ENCODE measurements at regions not wholly inside any gene's neighbourhood (a gene's known extent, or its start where the extent isn't known, plus 50 kb on each side); places are given as distances from the start of the nearest gene placed in this dataset.

- no peak overlapping the region for H3K4me3 ChIP-seq (replicated peaks; ENCODE audit: insufficient read depth, low read length)
- DNase-seq (ENCODE audit: low read depth in 1 of 2, low spot score in 1 of 2): no peak
- H3K27ac ChIP-seq (replicated peaks): no peak overlapping the region
- peaks cover 4% of the 10 kb centered on the region for H3K27me3 ChIP-seq (ENCODE audit: insufficient read depth, poor library complexity, severe bottlenecking)
- TF ChIP-seq GABPA (IDR thresholded peaks at IDR 0.05; ENCODE audit: low read depth) (no peak), SPI1 (IDR thresholded peaks at IDR 0.05; ENCODE audit: borderline replicate concordance, low read depth) (no peak), CTCF (IDR thresholded peaks at IDR 0.05; ENCODE audit: insufficient read depth, low read length) (no peak), POLR2AphosphoS5 (IDR thresholded peaks at IDR 0.05; ENCODE audit: low read depth) (no peak)
- TF ChIP-seq, protein P1, sequence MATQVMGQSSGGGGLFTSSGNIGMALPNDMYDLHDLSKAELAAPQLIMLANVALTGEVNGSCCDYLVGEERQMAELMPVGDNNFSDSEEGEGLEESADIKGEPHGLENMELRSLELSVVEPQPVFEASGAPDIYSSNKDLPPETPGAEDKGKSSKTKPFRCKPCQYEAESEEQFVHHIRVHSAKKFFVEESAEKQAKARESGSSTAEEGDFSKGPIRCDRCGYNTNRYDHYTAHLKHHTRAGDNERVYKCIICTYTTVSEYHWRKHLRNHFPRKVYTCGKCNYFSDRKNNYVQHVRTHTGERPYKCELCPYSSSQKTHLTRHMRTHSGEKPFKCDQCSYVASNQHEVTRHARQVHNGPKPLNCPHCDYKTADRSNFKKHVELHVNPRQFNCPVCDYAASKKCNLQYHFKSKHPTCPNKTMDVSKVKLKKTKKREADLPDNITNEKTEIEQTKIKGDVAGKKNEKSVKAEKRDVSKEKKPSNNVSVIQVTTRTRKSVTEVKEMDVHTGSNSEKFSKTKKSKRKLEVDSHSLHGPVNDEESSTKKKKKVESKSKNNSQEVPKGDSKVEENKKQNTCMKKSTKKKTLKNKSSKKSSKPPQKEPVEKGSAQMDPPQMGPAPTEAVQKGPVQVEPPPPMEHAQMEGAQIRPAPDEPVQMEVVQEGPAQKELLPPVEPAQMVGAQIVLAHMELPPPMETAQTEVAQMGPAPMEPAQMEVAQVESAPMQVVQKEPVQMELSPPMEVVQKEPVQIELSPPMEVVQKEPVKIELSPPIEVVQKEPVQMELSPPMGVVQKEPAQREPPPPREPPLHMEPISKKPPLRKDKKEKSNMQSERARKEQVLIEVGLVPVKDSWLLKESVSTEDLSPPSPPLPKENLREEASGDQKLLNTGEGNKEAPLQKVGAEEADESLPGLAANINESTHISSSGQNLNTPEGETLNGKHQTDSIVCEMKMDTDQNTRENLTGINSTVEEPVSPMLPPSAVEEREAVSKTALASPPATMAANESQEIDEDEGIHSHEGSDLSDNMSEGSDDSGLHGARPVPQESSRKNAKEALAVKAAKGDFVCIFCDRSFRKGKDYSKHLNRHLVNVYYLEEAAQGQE (IDR thresholded peaks at IDR 0.05; ENCODE audit: insufficient replicate concordance, low read depth): no peak
Observed at GRCh38 chr12:131607658-131608447, 103.0 kb upstream of the SFSWAP start.

GRCh38 chr12:131608740-131609690 is 101.9 kb upstream of the SFSWAP start:
- peak in 1 of 2 experiments; percentile 56 for DNase-seq (ENCODE audit: low read depth in 1 of 2, low spot score in 1 of 2)
- Histone ChIP-seq H3K27ac (replicated peaks) (no peak overlapping the region), H3K27me3 (ENCODE audit: insufficient read depth, poor library complexity, severe bottlenecking) (peaks cover 4% of the 10 kb centered on the region), H3K4me3 (replicated peaks; ENCODE audit: insufficient read depth, low read length) (no peak overlapping the region)
- no peak for TF ChIP-seq GABPA (IDR thresholded peaks at IDR 0.05; ENCODE audit: low read depth)
- TF ChIP-seq POLR2AphosphoS5 (IDR thresholded peaks at IDR 0.05; ENCODE audit: low read depth): no peak
- TF ChIP-seq, protein P1 (IDR thresholded peaks at IDR 0.05; ENCODE audit: insufficient replicate concordance, low read depth): no peak
- peak; percentile 6 for TF ChIP-seq CTCF (IDR thresholded peaks at IDR 0.05; ENCODE audit: insufficient read depth, low read length)

GRCh38 chr12:131609762-131610161 is 101.1 kb upstream of the SFSWAP start:
- DNase-seq (ENCODE audit: low read depth in 1 of 2, low spot score in 1 of 2): no peak
- Histone ChIP-seq H3K4me3 (replicated peaks; ENCODE audit: insufficient read depth, low read length) (no peak overlapping the region), H3K27ac (replicated peaks) (no peak overlapping the region), H3K27me3 (ENCODE audit: insufficient read depth, poor library complexity, severe bottlenecking) (peaks cover 4% of the 10 kb centered on the region)
- no peak for TF ChIP-seq CTCF (IDR thresholded peaks at IDR 0.05; ENCODE audit: insufficient read depth, low read length)
- TF ChIP-seq, protein P1 (IDR thresholded peaks at IDR 0.05; ENCODE audit: insufficient replicate concordance, low read depth): no peak
- TF ChIP-seq GABPA (IDR thresholded peaks at IDR 0.05; ENCODE audit: low read depth): no peak
- no peak for TF ChIP-seq SPI1 (IDR thresholded peaks at IDR 0.05; ENCODE audit: borderline replicate concordance, low read depth)
- no peak for TF ChIP-seq POLR2AphosphoS5 (IDR thresholded peaks at IDR 0.05; ENCODE audit: low read depth)
